Effector memory CD8-positive, alpha-beta T cell (primary cell): ENCODE measurements at regions not wholly inside any gene's neighbourhood (a gene's known extent, or its start where the extent isn't known, plus 50 kb on each side); places are given as distances from the start of the nearest gene placed in this dataset.

Experiments used
- ATAC-seq: fragments of 150-1000 bp; cut with Tn5 transposase; replicated peaks from 2 replicates; pipeline ENCODE4 v1.10.0; 2021; ENCODE audit warnings: mild to moderate bottlenecking, moderate library complexity
- DNase-seq, 3 experiments: peaks; one replicate each; pipeline ENCODE4 v3.0.0; 2021
- H3K27ac Mint-ChIP-seq, 2 donors: one replicate each; pipeline ENCODE4 v1.8.0; 2022; ENCODE audit warnings: mild to moderate bottlenecking in 2 of 2, mixed read lengths in 2 of 2, moderate library complexity in 2 of 2
- H3K27me3 Mint-ChIP-seq, 2 donors: one replicate each; pipeline ENCODE4 v1.8.0; 2022; ENCODE audit warnings: mixed read lengths in 2 of 2
- H3K36me3 Mint-ChIP-seq: one replicate; pipeline ENCODE4 v1.8.0; 2022; ENCODE audit warnings: mild to moderate bottlenecking, moderate library complexity, mixed read lengths; ENCODE audit not compliant: insufficient read depth
- H3K4me1 Mint-ChIP-seq, 2 donors: one replicate each; pipeline ENCODE4 v1.8.0; 2022; ENCODE audit warnings: low read depth in 2 of 2, mixed read lengths in 2 of 2
- H3K4me3 Mint-ChIP-seq, 2 donors: one replicate each; pipeline ENCODE4 v1.8.0; 2022; ENCODE audit warnings: mild to moderate bottlenecking in 2 of 2, mixed read lengths in 2 of 2, moderate library complexity in 2 of 2
- H3K9me3 Mint-ChIP-seq, 2 donors: one replicate each; pipeline ENCODE4 v1.8.0; 2022; ENCODE audit warnings: mixed read lengths in 2 of 2

- ATAC-seq = no peak
- H3K4me1 Mint-ChIP-seq = no peaks in the 10 kb centered on the region
- H3K9me3 Mint-ChIP-seq = no peaks in the 10 kb centered on the region
- H3K27ac Mint-ChIP-seq = no peak overlapping the region
- H3K27me3 Mint-ChIP-seq = peaks cover 47 to 71% of the 10 kb centered on the region in 2 donors
- H3K36me3 Mint-ChIP-seq = no peaks in the 10 kb centered on the region
- no peak for DNase-seq
- no peak overlapping the region for H3K4me3 Mint-ChIP-seq
Observed at GRCh38 chr2:176658708-176659107, 389.5 kb downstream of the MTX2 start.

GRCh38 chr2:176662753-176663152, 393.5 kb downstream of the MTX2 start:
- Mint-ChIP-seq H3K4me1 (no peaks in the 10 kb centered on the region), H3K9me3 (no peaks in the 10 kb centered on the region), H3K27me3 (peaks cover 57 to 72% of the 10 kb centered on the region in 2 donors), H3K27ac (no peak overlapping the region), H3K36me3 (no peaks in the 10 kb centered on the region), H3K4me3 (no peak overlapping the region)
- DNase-seq = no peak
- no peak for ATAC-seq

GRCh38 chr2:176664478-176664877, 395.2 kb downstream of the MTX2 start:
- Mint-ChIP-seq H3K4me1 (no peaks in the 10 kb centered on the region), H3K36me3 (no peaks in the 10 kb centered on the region), H3K27me3 (peaks cover 47 to 68% of the 10 kb centered on the region in 2 donors), H3K4me3 (no peak overlapping the region), H3K9me3 (no peaks in the 10 kb centered on the region), H3K27ac (no peak overlapping the region)
- DNase-seq (no peak), ATAC-seq (no peak)

- H3K27ac Mint-ChIP-seq = no peak overlapping the region
- peaks cover 45 to 66% of the 10 kb centered on the region in 2 donors for H3K27me3 Mint-ChIP-seq
- H3K36me3 Mint-ChIP-seq = no peaks in the 10 kb centered on the region
- ATAC-seq = no peak
- DNase-seq = no peak
- no peak overlapping the region for H3K4me3 Mint-ChIP-seq
- no peaks in the 10 kb centered on the region for H3K4me1 Mint-ChIP-seq
- H3K9me3 Mint-ChIP-seq = no peaks in the 10 kb centered on the region
Observed at GRCh38 chr2:176665086-176665485, 395.8 kb downstream of the MTX2 start.

- DNase-seq (no peak), ATAC-seq (no peak)
- H3K27ac Mint-ChIP-seq = no peak overlapping the region
- peaks cover 23 to 39% of the 10 kb centered on the region in 2 donors for H3K27me3 Mint-ChIP-seq
- no peak overlapping the region for H3K4me3 Mint-ChIP-seq
- H3K4me1 Mint-ChIP-seq = no peaks in the 10 kb centered on the region
- no peaks in the 10 kb centered on the region for H3K36me3 Mint-ChIP-seq
- H3K9me3 Mint-ChIP-seq = no peaks in the 10 kb centered on the region
Observed at GRCh38 chr2:176668912-176669311, 399.7 kb downstream of the MTX2 start.

- no peak for ATAC-seq
- no peaks in the 10 kb centered on the region for H3K36me3 Mint-ChIP-seq
- no peak overlapping the region for H3K4me3 Mint-ChIP-seq
- peaks cover 21 to 39% of the 10 kb centered on the region in 2 donors for H3K27me3 Mint-ChIP-seq
- H3K27ac Mint-ChIP-seq = no peak overlapping the region
- H3K9me3 Mint-ChIP-seq = no peaks in the 10 kb centered on the region
- no peaks in the 10 kb centered on the region for H3K4me1 Mint-ChIP-seq
- DNase-seq = no peak
Observed at GRCh38 chr2:176669398-176670174, 400.3 kb downstream of the MTX2 start.

- Mint-ChIP-seq H3K36me3 (no peaks in the 10 kb centered on the region), H3K9me3 (no peaks in the 10 kb centered on the region), H3K4me3 (no peak overlapping the region), H3K27ac (no peak overlapping the region), H3K4me1 (no peaks in the 10 kb centered on the region), H3K27me3 (peaks cover 23 to 42% of the 10 kb centered on the region in 2 donors)
- ATAC-seq (no peak), DNase-seq (no peak)
Observed at GRCh38 chr2:176675271-176675949, 406.2 kb downstream of the MTX2 start.

- Mint-ChIP-seq H3K4me1 (no peaks in the 10 kb centered on the region), H3K4me3 (no peak overlapping the region), H3K27me3 (peaks cover 37 to 55% of the 10 kb centered on the region in 2 donors), H3K9me3 (no peaks in the 10 kb centered on the region), H3K36me3 (no peaks in the 10 kb centered on the region), H3K27ac (no peak overlapping the region)
- DNase-seq (no peak), ATAC-seq (no peak)
Observed at GRCh38 chr2:176677746-176678265, 408.6 kb downstream of the MTX2 start.

GRCh38 chr2:176678571-176678970, 409.3 kb downstream of the MTX2 start:
- H3K27me3 Mint-ChIP-seq = peaks cover 45 to 59% of the 10 kb centered on the region in 2 donors
- H3K4me3 Mint-ChIP-seq = no peak overlapping the region
- ATAC-seq = no peak
- H3K4me1 Mint-ChIP-seq = no peaks in the 10 kb centered on the region
- no peak for DNase-seq
- H3K9me3 Mint-ChIP-seq = no peaks in the 10 kb centered on the region
- H3K36me3 Mint-ChIP-seq = no peaks in the 10 kb centered on the region
- no peak overlapping the region for H3K27ac Mint-ChIP-seq

- Mint-ChIP-seq H3K4me3 (no peak overlapping the region), H3K36me3 (no peaks in the 10 kb centered on the region)
Observed at GRCh38 chr2:176679061-176679669, 409.9 kb downstream of the MTX2 start.

GRCh38 chr2:176680916-176681516, 411.8 kb downstream of the MTX2 start:
- DNase-seq = no peak
- Mint-ChIP-seq H3K36me3 (no peaks in the 10 kb centered on the region), H3K27ac (no peak overlapping the region), H3K27me3 (peaks cover 55 to 67% of the 10 kb centered on the region in 2 donors), H3K4me1 (no peaks in the 10 kb centered on the region), H3K4me3 (no peak overlapping the region), H3K9me3 (no peaks in the 10 kb centered on the region)
- ATAC-seq = no peak

More at GRCh38 chr2:176679061-176679669, 409.9 kb downstream of the MTX2 start:
- Mint-ChIP-seq H3K27me3 (peaks cover 47 to 56% of the 10 kb centered on the region in 2 donors), H3K9me3 (no peaks in the 10 kb centered on the region), H3K4me1 (no peaks in the 10 kb centered on the region), H3K27ac (no peak overlapping the region)
- DNase-seq = no peak
- no peak for ATAC-seq

GRCh38 chr2:176681584-176682115, 412.4 kb downstream of the MTX2 start:
- H3K27me3 Mint-ChIP-seq = peaks cover 60 to 74% of the 10 kb centered on the region in 2 donors
- H3K36me3 Mint-ChIP-seq = no peaks in the 10 kb centered on the region
- DNase-seq (no peak), ATAC-seq (no peak)
- H3K4me1 Mint-ChIP-seq = no peaks in the 10 kb centered on the region
- H3K27ac Mint-ChIP-seq = no peak overlapping the region
- H3K4me3 Mint-ChIP-seq = no peak overlapping the region
- no peaks in the 10 kb centered on the region for H3K9me3 Mint-ChIP-seq

GRCh38 chr2:176682278-176682677, 413.0 kb downstream of the MTX2 start:
- Mint-ChIP-seq H3K4me3 (no peak overlapping the region), H3K9me3 (no peaks in the 10 kb centered on the region), H3K27me3 (peaks cover 60 to 75% of the 10 kb centered on the region in 2 donors), H3K27ac (no peak overlapping the region), H3K36me3 (no peaks in the 10 kb centered on the region), H3K4me1 (no peaks in the 10 kb centered on the region)
- DNase-seq = no peak
- no peak for ATAC-seq
